Breast epithelium (tissue), 3 donors: ENCODE measurements at regions not wholly inside any gene's neighbourhood (a gene's known extent, or its start where the extent isn't known, plus 50 kb on each side); places are given as distances from the start of the nearest gene placed in this dataset.

ENCODE experiments used
- CTCF ChIP-seq, 3 donors: fragments of 450-650 bp; IDR thresholded peaks; one replicate each; pipeline ENCODE4 v1.5.1; 2016 to 2017; ENCODE audit warnings: antibody characterized with exemption in 3 of 3, mild to moderate bottlenecking in 3 of 3, moderate library complexity in 3 of 3
- POLR2A ChIP-seq: fragments of 450-650 bp; IDR thresholded peaks from one replicate; pipeline ENCODE4 v1.6.1; 2016; ENCODE audit warnings: antibody characterized with exemption, mild to moderate bottlenecking, moderate library complexity

- TF ChIP-seq CTCF (IDR thresholded peaks at IDR 0.05), result no peak
- TF ChIP-seq POLR2A, result no peak
Measured at GRCh38 chr2:128867936-128868636, 549.4 kb upstream of the HS6ST1 start.
